Left ventricle myocardium inferior (tissue), 1 donor: ENCODE measurements at regions not wholly inside any gene's neighbourhood (a gene's known extent, or its start where the extent isn't known, plus 50 kb on each side); places are given as distances from the start of the nearest gene placed in this dataset.

ENCODE experiments used
- DNase-seq: peaks from one replicate; pipeline ENCODE4 v3.0.0-alpha.2; 2020
- H3K27ac ChIP-seq: fragments of 200-600 bp; replicated peaks from 2 replicates; pipeline ENCODE4 v1.8.0; 2021
- H3K27me3 ChIP-seq: fragments of 200-600 bp; 2 replicates; pipeline ENCODE4 v1.8.0; 2021; ENCODE audit warnings: low read depth
- H3K36me3 ChIP-seq: fragments of 200-600 bp; 2 replicates; pipeline ENCODE4 v1.8.0; 2021
- H3K4me1 ChIP-seq: fragments of 200-600 bp; 2 replicates; pipeline ENCODE4 v1.8.0; 2021
- H3K4me3 ChIP-seq: fragments of 200-600 bp; 2 replicates; pipeline ENCODE4 v1.8.0; 2021; ENCODE audit warnings: mild to moderate bottlenecking, moderate library complexity
- H3K9me3 ChIP-seq: fragments of 200-600 bp; replicated peaks from 2 replicates; pipeline ENCODE4 v1.8.0; 2021
- CTCF ChIP-seq: fragments of 200-600 bp; IDR thresholded peaks from 2 replicates; pipeline ENCODE4 v1.8.0; 2021; ENCODE audit warnings: antibody characterized with exemption, mild to moderate bottlenecking, borderline replicate concordance
- intact Hi-C: fragments of 100-400 bp; cut with micrococcal nuclease; formaldehyde crosslinking; loops from one replicate; pipeline ENCODE4 v1.11.0; 2022
- donor health status: DM: no; HTN: yes; CAD: no; lungs with severe emphysema.

- no peak for TF ChIP-seq CTCF
- no peak for DNase-seq
- Histone ChIP-seq H3K4me3 (no peak overlapping the region), H3K27ac (no peak overlapping the region), H3K36me3 (no peaks in the 10 kb centered on the region), H3K27me3 (no peaks in the 10 kb centered on the region), H3K9me3 (no peaks in the 10 kb centered on the region), H3K4me1 (peaks cover 25% of the 10 kb centered on the region)
- intact Hi-C loops = no loop called here
Observed at GRCh38 chr9:106534800-106535199, 328.2 kb upstream of the ZNF462 start.

- no peak overlapping the region for H3K4me3 ChIP-seq
- DNase-seq = no peak
- peaks cover 25% of the 10 kb centered on the region for H3K4me1 ChIP-seq
- intact Hi-C loops = no loop called here
- no peaks in the 10 kb centered on the region for H3K27me3 ChIP-seq
- no peaks in the 10 kb centered on the region for H3K36me3 ChIP-seq
- H3K27ac ChIP-seq = no peak overlapping the region
- no peak for TF ChIP-seq CTCF
- no peaks in the 10 kb centered on the region for H3K9me3 ChIP-seq
Observed at GRCh38 chr9:106535439-106535838, 327.5 kb upstream of the ZNF462 start.

- no peak overlapping the region for H3K4me3 ChIP-seq
- intact Hi-C loops = no loop called here
- H3K36me3 ChIP-seq = no peaks in the 10 kb centered on the region
- peaks cover 14% of the 10 kb centered on the region for H3K9me3 ChIP-seq
- no peaks in the 10 kb centered on the region for H3K4me1 ChIP-seq
- no peak overlapping the region for H3K27ac ChIP-seq
- no peak for TF ChIP-seq CTCF
- DNase-seq = no peak
- H3K27me3 ChIP-seq = no peaks in the 10 kb centered on the region
Observed at GRCh38 chr9:106557996-106558667, 304.8 kb upstream of the ZNF462 start.

- no peak overlapping the region for H3K27ac ChIP-seq
- no peaks in the 10 kb centered on the region for H3K9me3 ChIP-seq
- H3K27me3 ChIP-seq = no peaks in the 10 kb centered on the region
- H3K4me3 ChIP-seq = no peak overlapping the region
- TF ChIP-seq CTCF = peak; percentile 16
- H3K36me3 ChIP-seq = no peaks in the 10 kb centered on the region
- no peak for DNase-seq
- intact Hi-C loops = no loop called here
- H3K4me1 ChIP-seq = no peaks in the 10 kb centered on the region
Observed at GRCh38 chr9:106560540-106560939, 302.4 kb upstream of the ZNF462 start.

- Histone ChIP-seq H3K27ac (no peak overlapping the region), H3K36me3 (no peaks in the 10 kb centered on the region), H3K9me3 (peaks cover 33% of the 10 kb centered on the region), H3K4me1 (no peaks in the 10 kb centered on the region), H3K4me3 (no peak overlapping the region), H3K27me3 (no peaks in the 10 kb centered on the region)
- TF ChIP-seq CTCF = no peak
- no peak for DNase-seq
- intact Hi-C loops = no loop called here
Observed at GRCh38 chr9:106575823-106576222, 287.1 kb upstream of the ZNF462 start.
